ENCODE measurements at regions not wholly inside any gene's neighbourhood (a gene's known extent, or its start where the extent isn't known, plus 50 kb on each side); places are given as distances from the start of the nearest gene placed in this dataset.

- no peaks in the 10 kb centered on the region for H4K20me1 ChIP-seq (ENCODE audit: insufficient read depth, low read length)
- H3K79me2 ChIP-seq (ENCODE audit: insufficient read depth, low read length), result no peaks in the 10 kb centered on the region
- WGBS (ENCODE audit: insufficient coverage), result no CpG with 5 or more reads among the region's 2 CpGs
- H3K4me3 Mint-ChIP-seq, result no peak overlapping the region
- H3K4me2 ChIP-seq (replicated peaks; ENCODE audit: extremely low read depth, low read length, poor library complexity, severe bottlenecking), result no peak overlapping the region
- no peak overlapping the region for H3K27ac Mint-ChIP-seq
- H3K27ac ChIP-seq (ENCODE audit: low read depth in 1 of 2, low read length in 2 of 2), result no peak overlapping the region
- TF ChIP-seq CTCF (IDR thresholded peaks at IDR 0.05), result no peak
- H3K9me3 ChIP-seq (replicated peaks in 1 of 2; ENCODE audit: control insufficient read depth in 1 of 2, insufficient read depth in 1 of 2, low read length in 2 of 2), result no peaks in the 10 kb centered on the region
- peaks cover 2 to 5% (median 2%) of the 10 kb centered on the region in 3 donors for H3K27me3 Mint-ChIP-seq (ENCODE audit: low read depth in 3 of 3)
- H3K4me1 ChIP-seq (ENCODE audit: control insufficient read depth in 1 of 2, insufficient read depth in 2 of 2, low read length in 2 of 2), result no peaks in the 10 kb centered on the region
- no peaks in the 10 kb centered on the region for H3K36me3 Mint-ChIP-seq
- no peak for DNase-seq
- H2AFZ ChIP-seq (ENCODE audit: insufficient read depth, low read depth, low read length, poor library complexity, severe bottlenecking), result no peak overlapping the region
- H3K9ac ChIP-seq (ENCODE audit: insufficient read depth, low read length, poor library complexity, severe bottlenecking), result no peak overlapping the region
- no peaks in the 10 kb centered on the region for H3K27me3 ChIP-seq (ENCODE audit: control insufficient read depth in 2 of 2, insufficient read depth in 2 of 2, low read length in 2 of 2)
- H3K4me1 Mint-ChIP-seq, result no peaks in the 10 kb centered on the region
- H3K36me3 ChIP-seq (replicated peaks in 1 of 2; ENCODE audit: control insufficient read depth in 1 of 2, insufficient read depth in 2 of 2, low read length in 2 of 2), result no peaks in the 10 kb centered on the region
- H3K4me3 ChIP-seq (replicated peaks in 1 of 3; ENCODE audit: low read depth in 2 of 3, low read length in 3 of 3), result no peak overlapping the region
- H3K9me3 Mint-ChIP-seq, result peaks cover 0 to 4% (median 0%) of the 10 kb centered on the region in 7 donors
- intact Hi-C loops (cut with micrococcal nuclease), result no loop called here
Observed at GRCh38 chr9:17081814-17082213, 53.0 kb upstream of the CNTLN start.

- no peak for DNase-seq
- Mint-ChIP-seq H3K4me3 (no peak overlapping the region), H3K36me3 (no peaks in the 10 kb centered on the region), H3K27ac (no peak overlapping the region), H3K9me3 (peaks cover 0 to 3% (median 0%) of the 10 kb centered on the region in 7 donors), H3K4me1 (no peaks in the 10 kb centered on the region), H3K27me3 (ENCODE audit: low read depth in 3 of 3) (peaks cover 2 to 5% (median 2%) of the 10 kb centered on the region in 3 donors)
- no peaks in the 10 kb centered on the region for H3K4me1 ChIP-seq (ENCODE audit: control insufficient read depth in 1 of 2, insufficient read depth in 2 of 2, low read length in 2 of 2)
- no peaks in the 10 kb centered on the region for H3K36me3 ChIP-seq (replicated peaks in 1 of 2; ENCODE audit: control insufficient read depth in 1 of 2, insufficient read depth in 2 of 2, low read length in 2 of 2)
- no peak overlapping the region for H3K4me3 ChIP-seq (replicated peaks in 1 of 3; ENCODE audit: low read depth in 2 of 3, low read length in 3 of 3)
- 99% methylated on average over 7 of the region's 8 CpGs for WGBS (ENCODE audit: insufficient coverage)
- H4K20me1 ChIP-seq (ENCODE audit: insufficient read depth, low read length), result no peaks in the 10 kb centered on the region
- H2AFZ ChIP-seq (ENCODE audit: insufficient read depth, low read depth, low read length, poor library complexity, severe bottlenecking), result no peak overlapping the region
- intact Hi-C loops (cut with micrococcal nuclease), result no loop called here
- TF ChIP-seq CTCF (IDR thresholded peaks at IDR 0.05), result no peak
- H3K9me3 ChIP-seq (replicated peaks in 1 of 2; ENCODE audit: control insufficient read depth in 1 of 2, insufficient read depth in 1 of 2, low read length in 2 of 2), result no peaks in the 10 kb centered on the region
- no peak overlapping the region for H3K27ac ChIP-seq (ENCODE audit: low read depth in 1 of 2, low read length in 2 of 2)
- no peak overlapping the region for H3K4me2 ChIP-seq (replicated peaks; ENCODE audit: extremely low read depth, low read length, poor library complexity, severe bottlenecking)
- H3K9ac ChIP-seq (ENCODE audit: insufficient read depth, low read length, poor library complexity, severe bottlenecking), result no peak overlapping the region
- no peaks in the 10 kb centered on the region for H3K27me3 ChIP-seq (ENCODE audit: control insufficient read depth in 2 of 2, insufficient read depth in 2 of 2, low read length in 2 of 2)
- H3K79me2 ChIP-seq (ENCODE audit: insufficient read depth, low read length), result no peaks in the 10 kb centered on the region
Observed at GRCh38 chr9:17081351-17081750, 53.5 kb upstream of the CNTLN start.

Data from CD14-positive monocyte (primary cell).